Lower leg skin (tissue), 4 donors: ENCODE measurements at regions not wholly inside any gene's neighbourhood (a gene's known extent, or its start where the extent isn't known, plus 50 kb on each side); places are given as distances from the start of the nearest gene placed in this dataset.

Experiments
- DNase-seq, 2 donors: peaks; one replicate each; pipeline ENCODE4 v3.0.0-alpha.2; 2019; ENCODE audit warnings: low spot score in 2 of 2
- H3K4me3 ChIP-seq: fragments of 200-600 bp; sonication (generic); 2 replicates; pipeline ENCODE4 v1.5.1; 2017; ENCODE audit warnings: mild to moderate bottlenecking, low read depth; ENCODE audit not compliant: poor library complexity, severe bottlenecking
- POLR2A ChIP-seq, 2 donors: fragments of 450-650 bp; IDR thresholded peaks; one replicate each; pipeline ENCODE4 v1.6.1; 2016 to 2017; ENCODE audit warnings: antibody characterized with exemption in 2 of 2, mild to moderate bottlenecking in 1 of 2, moderate library complexity in 1 of 2
- WGBS, 2 donors: methylation state at CpG; one replicate each; pipeline ENCODE4 v1.1.5; 2018; 5-methylcytosine and 5-hydroxymethylcytosine counted together
- intact Hi-C: fragments of 100-400 bp; cut with DNase I; formaldehyde crosslinking; loops from one replicate; pipeline ENCODE4 v1.15.0; 2023; ENCODE audit warnings: low total_unique reads
- TF ChIP-seq, protein P1 (sequence below), 3 donors: fragments of 450-650 bp; IDR thresholded peaks; one replicate each; pipeline ENCODE4 v1.5.1; 2016; ENCODE audit warnings: antibody characterized with exemption in 3 of 3, mild to moderate bottlenecking in 3 of 3, moderate library complexity in 2 of 3

DNA sequence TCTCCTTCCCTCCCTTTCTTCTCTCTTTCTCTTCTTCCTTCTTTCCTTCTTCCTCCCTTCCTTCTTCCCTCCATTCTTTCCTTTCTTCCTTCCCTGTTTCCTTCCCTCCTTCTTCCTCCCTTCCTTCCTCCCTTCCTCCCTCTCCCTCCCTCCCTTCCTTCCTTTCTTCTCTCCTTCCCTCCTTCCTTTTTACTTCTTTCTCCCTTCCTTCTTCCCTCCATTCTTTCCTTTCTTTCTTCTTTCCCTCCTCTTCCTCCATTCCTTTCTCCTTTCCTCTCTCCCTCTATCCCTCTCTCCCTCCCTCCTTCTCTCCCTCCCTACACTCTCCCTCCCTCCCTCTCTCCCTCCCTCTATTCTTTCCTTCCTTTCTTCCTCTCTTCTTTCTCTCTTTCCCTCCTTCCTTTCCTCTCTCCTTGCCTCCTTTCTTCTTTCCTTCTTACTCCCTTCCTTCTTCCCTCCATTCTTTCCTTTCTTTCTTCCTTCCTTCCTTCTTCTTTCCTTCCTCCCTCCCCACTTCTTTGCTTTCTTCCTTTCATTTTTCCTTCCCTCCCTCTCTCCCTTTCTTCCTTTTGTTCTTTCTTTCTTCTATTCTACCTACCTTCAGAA is 200.4 kb upstream of the SSTR4 start:
- no peak overlapping the region for H3K4me3 ChIP-seq
- intact Hi-C loops: no loop called here
- no peak for TF ChIP-seq POLR2A (IDR thresholded peaks at IDR 0.05)
- TF ChIP-seq, protein P1, sequence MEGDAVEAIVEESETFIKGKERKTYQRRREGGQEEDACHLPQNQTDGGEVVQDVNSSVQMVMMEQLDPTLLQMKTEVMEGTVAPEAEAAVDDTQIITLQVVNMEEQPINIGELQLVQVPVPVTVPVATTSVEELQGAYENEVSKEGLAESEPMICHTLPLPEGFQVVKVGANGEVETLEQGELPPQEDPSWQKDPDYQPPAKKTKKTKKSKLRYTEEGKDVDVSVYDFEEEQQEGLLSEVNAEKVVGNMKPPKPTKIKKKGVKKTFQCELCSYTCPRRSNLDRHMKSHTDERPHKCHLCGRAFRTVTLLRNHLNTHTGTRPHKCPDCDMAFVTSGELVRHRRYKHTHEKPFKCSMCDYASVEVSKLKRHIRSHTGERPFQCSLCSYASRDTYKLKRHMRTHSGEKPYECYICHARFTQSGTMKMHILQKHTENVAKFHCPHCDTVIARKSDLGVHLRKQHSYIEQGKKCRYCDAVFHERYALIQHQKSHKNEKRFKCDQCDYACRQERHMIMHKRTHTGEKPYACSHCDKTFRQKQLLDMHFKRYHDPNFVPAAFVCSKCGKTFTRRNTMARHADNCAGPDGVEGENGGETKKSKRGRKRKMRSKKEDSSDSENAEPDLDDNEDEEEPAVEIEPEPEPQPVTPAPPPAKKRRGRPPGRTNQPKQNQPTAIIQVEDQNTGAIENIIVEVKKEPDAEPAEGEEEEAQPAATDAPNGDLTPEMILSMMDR (IDR thresholded peaks at IDR 0.05): no peak
- DNase-seq: no peak

DNA sequence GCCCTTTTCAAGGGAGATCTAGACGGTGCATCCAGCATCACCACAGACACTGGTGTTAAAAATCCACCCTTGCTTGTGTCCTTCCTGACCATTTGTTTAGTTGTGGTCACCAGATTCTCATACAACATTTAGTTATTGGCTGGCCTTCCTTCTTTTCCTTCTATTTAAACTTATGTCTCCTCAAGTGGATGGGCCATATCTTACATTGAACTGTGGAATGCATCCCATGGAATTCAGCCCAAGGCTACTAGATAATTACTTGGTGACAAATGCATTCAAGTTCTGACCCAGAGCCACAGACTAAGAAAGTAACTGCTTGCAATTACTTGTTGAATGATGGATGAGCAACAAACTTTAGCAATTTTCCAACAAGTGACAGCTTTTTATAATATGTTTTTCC is 198.9 kb upstream of the SSTR4 start:
- TF ChIP-seq POLR2A (IDR thresholded peaks at IDR 0.05): no peak

DNA sequence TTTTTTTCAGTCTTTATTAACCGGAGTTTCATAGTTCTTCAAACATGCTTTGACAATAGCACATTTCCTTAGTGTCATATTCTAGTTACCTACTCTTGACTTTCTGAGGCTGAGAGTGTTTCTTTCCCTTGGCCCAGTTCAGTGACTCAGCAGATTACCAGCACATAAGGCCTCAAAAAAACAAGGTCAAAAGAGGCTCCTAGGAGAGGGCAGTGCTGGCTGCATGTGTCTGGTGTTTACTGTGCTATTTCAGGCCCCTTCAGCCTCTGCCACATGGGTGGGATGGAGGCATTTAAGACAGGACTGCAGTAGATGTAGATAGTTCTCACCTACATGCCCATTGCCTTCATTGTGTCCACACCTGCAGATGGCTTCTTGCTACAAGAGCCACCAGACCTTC is 198.2 kb upstream of the SSTR4 start:
- no peak overlapping the region for H3K4me3 ChIP-seq
- no peak for TF ChIP-seq POLR2A (IDR thresholded peaks at IDR 0.05)
- TF ChIP-seq, protein P1 (IDR thresholded peaks at IDR 0.05): no peak
- intact Hi-C loops: no loop called here
- no peak for DNase-seq
- WGBS, 2 donors: 78 to 86% methylated on average over 1 of the region's 1 CpG

More for the DNA sequence above, 198.9 kb upstream of the SSTR4 start:
- no peak overlapping the region for H3K4me3 ChIP-seq
- no peak for DNase-seq
- intact Hi-C loops: no loop called here
- 38 to 64% methylated on average over 1 of the region's 1 CpG for WGBS, 2 donors

DNA sequence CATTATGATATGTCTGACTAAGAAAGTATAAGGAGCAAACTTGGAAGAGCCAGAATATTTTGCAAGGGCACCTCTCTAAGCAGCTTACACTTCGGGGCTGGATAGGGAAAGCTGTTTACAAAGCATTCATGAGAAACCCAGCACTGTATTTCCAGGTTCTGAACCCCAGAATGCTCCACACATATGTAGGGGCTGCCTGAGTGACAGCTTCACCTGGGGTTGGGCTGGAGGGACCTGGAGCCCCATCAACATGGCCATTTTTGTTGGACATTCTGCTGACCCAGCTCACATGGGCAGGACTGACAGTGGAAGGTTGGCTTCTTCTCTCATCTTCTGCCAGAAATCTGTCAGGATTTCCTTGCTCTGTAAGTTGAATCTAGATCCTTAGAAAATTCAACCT is 197.1 kb upstream of the SSTR4 start:
- 88 to 94% methylated on average over 1 of the region's 1 CpG for WGBS, 2 donors
- intact Hi-C loops: no loop called here
- H3K4me3 ChIP-seq: no peak overlapping the region
- no peak for TF ChIP-seq POLR2A (IDR thresholded peaks at IDR 0.05)
- TF ChIP-seq, protein P1 (IDR thresholded peaks at IDR 0.05): no peak
- DNase-seq: no peak

DNA sequence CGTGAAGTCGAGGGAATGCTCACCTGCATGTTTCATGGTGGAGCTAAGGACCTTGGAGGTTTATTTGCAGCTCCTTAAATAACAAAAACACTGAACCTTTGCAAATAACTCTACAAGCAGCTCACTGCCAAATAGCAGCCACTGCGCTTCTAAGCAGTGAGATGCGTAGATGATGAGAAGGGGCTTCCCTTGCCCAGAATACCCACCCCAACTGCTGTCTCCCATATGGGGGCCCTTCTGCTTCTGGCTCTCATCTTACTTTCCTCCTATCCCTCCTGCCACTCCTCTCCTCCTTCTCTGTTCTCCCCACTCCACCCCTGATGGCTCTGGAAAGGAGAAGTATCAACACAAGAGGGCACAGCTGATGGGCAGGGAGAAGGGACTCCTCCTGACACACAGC is 193.3 kb upstream of the SSTR4 start:
- H3K4me3 ChIP-seq: no peak overlapping the region
- TF ChIP-seq POLR2A (IDR thresholded peaks at IDR 0.05): no peak
- TF ChIP-seq, protein P1 (IDR thresholded peaks at IDR 0.05): no peak
- 92 to 94% methylated on average over 4 of the region's 4 CpGs for WGBS, 2 donors
- DNase-seq: no peak
- intact Hi-C loops: no loop called here

DNA sequence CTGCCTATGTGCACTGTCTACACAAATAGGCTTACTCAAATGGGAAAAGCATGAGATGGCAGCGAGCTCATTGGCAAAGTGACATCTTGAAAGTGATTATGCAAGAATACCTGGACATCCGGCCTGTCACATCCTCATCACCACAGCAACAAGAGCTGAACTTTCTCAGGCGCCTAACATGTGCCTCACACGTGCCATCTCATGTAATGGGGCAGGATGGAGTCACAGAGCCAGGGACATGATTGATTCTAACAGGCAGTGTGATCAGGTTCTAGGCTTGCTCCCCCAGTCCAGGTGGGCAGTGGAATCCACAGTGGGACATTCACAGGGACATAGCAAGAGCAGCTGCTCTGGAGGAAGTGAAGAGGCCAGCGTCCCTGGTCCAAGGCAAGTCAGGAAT is 192.3 kb upstream of the SSTR4 start:
- TF ChIP-seq, protein P1 (IDR thresholded peaks at IDR 0.05): no peak
- no peak for TF ChIP-seq POLR2A (IDR thresholded peaks at IDR 0.05)
- DNase-seq: no peak
- H3K4me3 ChIP-seq: no peak overlapping the region
- intact Hi-C loops: no loop called here
- WGBS, 2 donors: 91 to 95% methylated on average over 5 of the region's 5 CpGs
